Ovary (tissue), 3 donors: ENCODE measurements at regions not wholly inside any gene's neighbourhood (a gene's known extent, or its start where the extent isn't known, plus 50 kb on each side); places are given as distances from the start of the nearest gene placed in this dataset.

ENCODE experiments used
- POLR2A ChIP-seq: fragments of 450-650 bp; IDR thresholded peaks from one replicate; pipeline ENCODE4 v1.6.1; 2017; ENCODE audit warnings: antibody characterized with exemption, mild to moderate bottlenecking, moderate library complexity
- TF ChIP-seq, protein P1 (sequence below), 3 donors: fragments of 450-650 bp in 2 of 3; fragments of 200-600 bp in 1 of 3; IDR thresholded peaks; one replicate each; pipeline versions ENCODE4 v1.5.1 to v1.8.0; 2016 to 2022; ENCODE audit warnings: antibody characterized with exemption in 3 of 3, mild to moderate bottlenecking in 1 of 3
- donor health status: DM: no; HTN: no; CAD: no.

- TF ChIP-seq, protein P1, sequence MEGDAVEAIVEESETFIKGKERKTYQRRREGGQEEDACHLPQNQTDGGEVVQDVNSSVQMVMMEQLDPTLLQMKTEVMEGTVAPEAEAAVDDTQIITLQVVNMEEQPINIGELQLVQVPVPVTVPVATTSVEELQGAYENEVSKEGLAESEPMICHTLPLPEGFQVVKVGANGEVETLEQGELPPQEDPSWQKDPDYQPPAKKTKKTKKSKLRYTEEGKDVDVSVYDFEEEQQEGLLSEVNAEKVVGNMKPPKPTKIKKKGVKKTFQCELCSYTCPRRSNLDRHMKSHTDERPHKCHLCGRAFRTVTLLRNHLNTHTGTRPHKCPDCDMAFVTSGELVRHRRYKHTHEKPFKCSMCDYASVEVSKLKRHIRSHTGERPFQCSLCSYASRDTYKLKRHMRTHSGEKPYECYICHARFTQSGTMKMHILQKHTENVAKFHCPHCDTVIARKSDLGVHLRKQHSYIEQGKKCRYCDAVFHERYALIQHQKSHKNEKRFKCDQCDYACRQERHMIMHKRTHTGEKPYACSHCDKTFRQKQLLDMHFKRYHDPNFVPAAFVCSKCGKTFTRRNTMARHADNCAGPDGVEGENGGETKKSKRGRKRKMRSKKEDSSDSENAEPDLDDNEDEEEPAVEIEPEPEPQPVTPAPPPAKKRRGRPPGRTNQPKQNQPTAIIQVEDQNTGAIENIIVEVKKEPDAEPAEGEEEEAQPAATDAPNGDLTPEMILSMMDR (IDR thresholded peaks at IDR 0.05): no peak
- TF ChIP-seq POLR2A: no peak
Observed at GRCh38 chr4:137955595-137955994, 286.6 kb downstream of the SLC7A11 start.
